D721Med (cell line): ENCODE measurements at regions not wholly inside any gene's neighbourhood (a gene's known extent, or its start where the extent isn't known, plus 50 kb on each side); places are given as distances from the start of the nearest gene placed in this dataset.
"Not testable (repeated sequence)": the region's sequence is repeated elsewhere in the genome, so short reads cannot be mapped to it uniquely, and the experiment has no call there.

Experiments used
- DNase-seq: peaks from one replicate; pipeline ENCODE4 v3.0.0; 2011; ENCODE audit warnings: low spot score; ENCODE audit not compliant: insufficient read length
- FAIRE-seq: peaks from 2 replicates; lab custom pipeline; 2011; peaks lifted over from hg19 to GRCh38; lab: Jason Lieb, UNC
- TF ChIP-seq, protein P1 (sequence below): IDR thresholded peaks from 2 replicates; pipeline ENCODE4 v1.5.1; 2012; ENCODE audit warnings: mild to moderate bottlenecking, control low read depth; ENCODE audit not compliant: insufficient read depth; ENCODE audit errors: missing control alignments

DNA sequence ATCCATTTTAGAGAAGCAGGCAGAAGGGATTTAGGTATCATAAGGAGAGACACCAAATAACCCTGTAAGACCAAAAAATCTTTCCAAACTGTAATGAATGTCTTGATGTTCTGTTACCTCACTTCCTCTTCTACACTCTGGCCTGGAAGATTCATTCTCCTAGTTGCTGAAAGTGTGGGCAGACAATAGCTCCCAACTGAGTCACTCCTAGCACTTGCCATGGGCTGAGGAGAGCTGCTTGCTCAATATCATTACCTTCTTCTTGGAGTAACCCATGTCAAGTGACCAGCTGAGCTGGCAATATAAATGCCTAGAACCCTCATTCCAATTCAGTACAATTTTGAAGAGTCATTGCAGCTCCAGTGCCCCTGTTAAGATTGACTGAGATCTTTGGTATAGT lies 1985.5 kb upstream of the CDH6 start:
- no peak for DNase-seq
- TF ChIP-seq, protein P1, sequence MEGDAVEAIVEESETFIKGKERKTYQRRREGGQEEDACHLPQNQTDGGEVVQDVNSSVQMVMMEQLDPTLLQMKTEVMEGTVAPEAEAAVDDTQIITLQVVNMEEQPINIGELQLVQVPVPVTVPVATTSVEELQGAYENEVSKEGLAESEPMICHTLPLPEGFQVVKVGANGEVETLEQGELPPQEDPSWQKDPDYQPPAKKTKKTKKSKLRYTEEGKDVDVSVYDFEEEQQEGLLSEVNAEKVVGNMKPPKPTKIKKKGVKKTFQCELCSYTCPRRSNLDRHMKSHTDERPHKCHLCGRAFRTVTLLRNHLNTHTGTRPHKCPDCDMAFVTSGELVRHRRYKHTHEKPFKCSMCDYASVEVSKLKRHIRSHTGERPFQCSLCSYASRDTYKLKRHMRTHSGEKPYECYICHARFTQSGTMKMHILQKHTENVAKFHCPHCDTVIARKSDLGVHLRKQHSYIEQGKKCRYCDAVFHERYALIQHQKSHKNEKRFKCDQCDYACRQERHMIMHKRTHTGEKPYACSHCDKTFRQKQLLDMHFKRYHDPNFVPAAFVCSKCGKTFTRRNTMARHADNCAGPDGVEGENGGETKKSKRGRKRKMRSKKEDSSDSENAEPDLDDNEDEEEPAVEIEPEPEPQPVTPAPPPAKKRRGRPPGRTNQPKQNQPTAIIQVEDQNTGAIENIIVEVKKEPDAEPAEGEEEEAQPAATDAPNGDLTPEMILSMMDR: no peak
- no peak for FAIRE-seq

DNA sequence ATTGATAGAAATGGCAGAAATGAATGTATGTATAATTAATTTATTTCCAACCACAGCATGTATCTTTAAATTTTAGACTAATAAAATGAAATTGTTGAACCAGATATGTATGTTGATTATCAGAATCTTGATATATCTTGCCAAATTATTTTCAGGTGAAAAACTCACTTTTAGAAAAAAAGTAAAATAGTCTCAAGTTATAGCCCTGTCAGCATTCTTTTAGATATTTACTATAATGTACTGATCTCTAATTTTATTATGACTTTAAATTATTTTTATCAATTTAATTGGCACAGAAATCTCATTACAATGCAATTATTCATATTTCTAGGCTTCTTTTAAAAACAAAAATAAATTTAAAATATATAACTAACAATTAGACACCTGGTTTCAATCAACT lies 1990.4 kb upstream of the CDH6 start:
- DNase-seq: no peak
- no peak for FAIRE-seq
- TF ChIP-seq, protein P1: no peak

DNA sequence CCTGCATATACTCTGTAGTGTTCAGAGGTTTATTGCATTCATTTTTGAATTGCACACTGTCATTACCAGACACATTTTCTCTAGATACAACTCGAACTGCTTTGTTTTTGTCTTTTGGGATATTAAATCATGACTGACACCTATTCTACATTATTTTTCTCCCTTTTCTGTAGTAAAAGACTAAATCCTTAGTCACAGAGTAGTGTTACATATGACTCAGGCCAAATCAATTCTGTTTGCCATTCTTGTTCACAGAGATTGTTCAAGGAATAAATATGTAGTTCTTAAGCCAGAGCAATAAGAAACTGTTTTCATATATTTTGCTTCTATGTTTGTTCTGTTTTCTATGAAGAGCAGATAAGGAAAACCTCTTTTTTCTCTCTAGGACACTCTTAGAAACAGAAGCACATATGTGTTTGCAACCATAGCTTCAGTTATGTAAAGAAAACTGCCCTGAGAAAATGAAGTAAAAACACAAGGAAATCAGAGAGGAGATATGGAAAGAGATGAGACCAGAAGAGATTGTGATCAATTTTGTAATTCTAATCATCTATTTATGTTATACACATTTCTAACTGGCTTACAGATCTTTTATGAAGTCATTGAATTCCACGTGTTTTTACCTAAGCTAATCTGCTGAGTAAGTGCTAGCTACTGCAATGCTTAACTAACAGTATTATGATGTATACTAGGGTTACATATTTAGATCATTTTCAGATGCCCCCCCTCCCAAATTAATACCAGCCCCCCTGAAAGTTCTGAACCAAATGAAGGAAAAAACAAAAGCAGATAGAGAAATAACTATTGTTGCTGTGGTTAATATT lies 1995.6 kb upstream of the CDH6 start:
- DNase-seq: no peak
- TF ChIP-seq, protein P1: no peak

DNA sequence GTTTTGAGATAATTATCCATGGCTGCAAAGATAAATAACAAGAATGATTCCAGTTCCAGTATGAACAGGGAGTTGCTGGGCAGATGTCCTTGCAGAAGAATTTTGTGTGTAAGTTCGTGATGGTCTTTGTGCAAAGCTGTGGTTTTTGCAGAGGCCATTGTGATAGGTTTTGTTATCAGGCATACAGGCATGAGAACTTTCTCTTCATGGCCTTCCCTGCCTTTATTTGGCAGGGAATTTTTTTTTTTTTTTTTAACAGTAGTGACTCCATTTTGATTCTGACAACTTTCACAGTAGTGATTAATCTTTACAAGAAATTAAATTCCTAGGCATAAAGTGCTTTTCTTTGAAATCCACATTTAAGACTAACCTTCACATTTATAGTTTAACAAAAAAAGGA lies 1999.5 kb upstream of the CDH6 start:
- DNase-seq (no peak), FAIRE-seq (no peak)
- TF ChIP-seq, protein P1: no peak

More for the DNA sequence above, 1995.6 kb upstream of the CDH6 start:
- no peak for FAIRE-seq

DNA sequence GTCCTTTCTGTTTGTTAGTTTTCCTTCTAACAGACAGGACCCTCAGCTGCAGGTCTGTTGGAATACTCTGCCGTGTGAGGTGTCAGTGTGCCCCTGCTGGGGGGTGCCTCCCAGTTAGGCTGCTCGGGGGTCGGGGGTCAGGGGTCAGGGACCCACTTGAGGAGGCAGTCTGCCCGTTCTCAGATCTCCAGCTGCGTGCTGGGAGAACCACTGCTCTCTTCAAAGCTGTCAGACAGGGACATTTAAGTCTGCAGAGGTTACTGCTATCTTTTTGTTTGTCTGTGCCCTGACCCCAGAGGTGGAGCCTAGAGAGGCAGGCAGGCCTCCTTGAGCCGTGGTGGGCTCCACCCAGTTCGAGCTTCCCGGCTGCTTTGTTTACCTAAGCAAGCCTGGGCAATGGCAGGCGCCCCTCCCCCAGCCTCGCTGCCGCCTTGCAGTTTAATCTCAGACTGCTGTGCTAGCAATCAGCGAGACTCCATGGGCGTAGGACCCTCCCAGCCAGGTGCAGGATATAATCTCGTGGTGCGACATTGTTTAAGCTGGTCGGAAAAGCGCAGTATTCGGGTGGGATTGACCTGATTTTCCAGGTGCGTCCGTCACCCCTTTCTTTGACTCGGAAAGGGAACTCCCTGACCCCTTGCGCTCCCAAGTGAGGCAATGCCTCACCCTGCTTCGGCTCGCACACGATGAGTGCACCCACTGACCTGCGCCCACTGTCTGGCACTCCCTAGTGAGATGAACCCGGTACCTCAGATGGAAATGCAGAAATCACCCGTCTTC lies 2002.0 kb upstream of the CDH6 start:
- not testable (repeated sequence) for DNase-seq, FAIRE-seq

DNA sequence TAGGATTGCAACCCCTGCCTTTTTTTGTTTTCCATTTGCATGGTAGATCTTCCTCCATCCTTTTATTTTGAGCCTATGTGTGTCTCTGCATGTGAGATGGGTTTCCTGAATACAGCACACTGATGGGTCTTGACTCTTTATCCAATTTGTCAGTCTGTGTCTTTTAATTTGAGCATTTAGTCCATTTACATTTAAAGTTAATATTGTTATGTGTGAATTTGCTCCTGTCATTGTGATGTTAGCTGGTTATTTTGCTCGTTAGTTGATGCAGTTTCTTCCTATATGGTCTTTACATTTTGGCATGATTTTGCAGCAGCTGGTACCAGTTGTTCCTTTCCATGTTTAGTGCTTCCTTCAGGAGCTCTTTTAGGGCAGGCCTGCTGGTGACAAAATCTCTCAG lies 2003.1 kb upstream of the CDH6 start:
- not testable (repeated sequence) for DNase-seq, FAIRE-seq

DNA sequence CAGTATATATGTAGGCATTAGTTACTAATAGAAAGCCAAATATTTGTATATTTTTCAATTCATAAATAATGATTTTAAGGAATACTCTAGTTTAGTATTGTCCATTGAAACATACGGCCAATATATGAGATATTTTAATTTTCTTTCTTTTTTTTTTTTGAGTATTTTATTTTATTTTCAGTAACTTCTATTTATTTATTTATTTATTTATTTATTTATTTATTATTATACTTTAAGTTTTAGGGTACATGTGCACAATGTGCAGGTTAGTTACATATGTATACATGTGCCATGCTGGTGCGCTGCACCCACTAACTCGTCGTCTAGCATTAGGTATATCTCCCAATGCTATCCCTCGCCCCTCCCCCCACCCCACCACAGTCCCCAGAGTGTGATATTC lies 2007.1 kb upstream of the CDH6 start:
- not testable (repeated sequence) for FAIRE-seq, DNase-seq

DNA sequence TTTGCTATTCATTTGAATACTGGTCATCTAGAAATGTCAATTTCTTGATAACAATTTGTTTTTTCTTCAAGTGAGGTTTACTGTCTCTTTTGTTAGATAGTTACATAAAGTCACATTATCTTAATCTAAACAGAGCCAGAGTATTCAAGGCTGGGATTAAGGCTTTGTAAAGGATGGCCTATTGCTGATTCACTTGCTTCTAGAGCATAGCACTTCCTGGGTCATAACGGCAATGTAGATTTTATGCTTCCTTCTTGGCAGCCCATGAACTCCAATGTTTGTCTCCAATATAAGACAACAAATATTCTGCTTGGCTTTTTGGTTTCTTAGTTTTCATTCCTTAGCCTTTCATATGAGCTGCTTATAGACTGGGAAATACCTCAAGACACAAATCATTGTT lies 2007.9 kb upstream of the CDH6 start:
- DNase-seq (no peak), FAIRE-seq (no peak)
- TF ChIP-seq, protein P1: no peak
